ENCODE measurements at regions not wholly inside any gene's neighbourhood (a gene's known extent, or its start where the extent isn't known, plus 50 kb on each side); places are given as distances from the start of the nearest gene placed in this dataset.
"Not testable (repeated sequence)": the region's sequence is repeated elsewhere in the genome, so short reads cannot be mapped to it uniquely, and the experiment has no call there.

DNA sequence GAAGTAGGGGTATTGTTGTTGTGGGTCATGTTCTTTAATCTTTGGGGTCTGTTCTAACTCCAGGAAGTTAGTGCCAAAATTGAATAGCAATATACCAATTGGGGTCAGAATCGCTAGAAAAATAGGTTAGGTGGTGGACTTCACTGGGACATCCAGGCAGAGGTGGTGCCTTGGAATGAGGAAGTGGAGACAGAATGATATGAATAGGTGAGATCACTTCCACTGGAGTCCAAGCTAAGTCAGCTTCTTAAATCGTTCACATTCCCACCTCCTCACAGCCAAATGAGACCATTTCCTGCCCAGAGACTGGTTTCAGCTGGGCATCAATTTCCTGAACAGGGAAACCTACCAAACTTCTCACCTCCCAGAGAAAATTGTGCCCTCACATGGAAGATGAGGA, 137.8 kb upstream of the RAB4A start:
- no peak for DNase-seq (ENCODE audit: low spot score)

DNA sequence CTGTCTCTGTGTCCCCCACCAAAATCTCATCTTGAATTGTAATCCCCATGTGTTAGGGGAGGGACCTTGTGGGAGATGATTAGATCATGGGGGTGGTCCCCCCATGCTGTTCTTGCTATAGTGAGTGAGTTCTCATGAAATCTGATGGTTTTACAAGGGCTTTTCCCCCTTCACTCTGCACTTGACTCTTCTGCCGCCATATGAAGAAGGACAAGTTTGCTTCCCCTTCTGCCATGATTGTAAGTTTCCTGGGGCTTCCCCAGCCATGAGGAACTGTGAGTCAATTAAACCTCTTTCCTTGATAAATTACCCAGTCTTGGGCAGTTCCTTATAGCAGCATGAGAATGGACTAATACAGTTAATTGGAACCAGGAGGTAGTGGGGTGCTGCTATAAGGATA, 137.1 kb upstream of the RAB4A start:
- DNase-seq (ENCODE audit: low spot score): no peak

DNA sequence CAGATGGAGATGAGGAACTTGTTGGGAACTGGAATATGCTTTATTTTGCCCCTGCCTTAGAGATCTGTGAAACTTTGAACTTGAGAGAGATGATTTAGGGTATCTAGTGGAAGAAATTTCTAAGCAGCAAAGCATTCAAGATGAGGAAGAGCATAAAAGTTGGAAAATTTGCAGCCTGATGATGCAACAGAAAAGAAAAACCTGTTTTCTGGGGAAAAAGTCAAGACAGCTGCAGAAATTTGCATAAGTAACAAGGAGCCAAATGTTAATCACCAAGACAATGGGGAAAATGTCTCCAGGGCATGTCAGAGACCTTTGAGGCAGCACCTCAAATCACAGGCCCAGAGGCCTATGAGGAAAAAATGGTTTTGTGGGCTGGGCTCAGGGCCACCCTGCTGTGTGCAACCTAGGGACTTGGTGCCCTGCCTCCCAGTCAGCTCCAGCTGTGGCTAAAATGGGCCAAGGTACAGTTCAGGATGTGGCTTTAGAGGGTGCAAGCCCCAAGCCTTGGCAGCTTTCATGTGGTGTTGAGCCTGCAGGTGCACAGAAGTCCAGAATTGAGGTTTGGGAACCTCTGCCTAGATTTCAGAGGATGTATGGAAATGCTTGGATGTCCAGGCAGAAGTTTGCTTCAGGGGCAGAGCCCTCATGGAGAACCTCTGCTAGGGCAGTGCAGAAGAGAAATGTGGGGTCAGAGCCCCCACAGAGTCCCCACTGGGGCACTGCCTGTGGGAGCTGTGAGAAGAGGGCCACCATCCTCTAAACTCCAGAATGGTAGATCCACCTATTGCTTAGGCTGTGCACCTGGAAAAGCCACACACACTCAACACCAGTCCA, 136.3 kb upstream of the RAB4A start:
- DNase-seq (ENCODE audit: low spot score): not testable (repeated sequence)

DNA sequence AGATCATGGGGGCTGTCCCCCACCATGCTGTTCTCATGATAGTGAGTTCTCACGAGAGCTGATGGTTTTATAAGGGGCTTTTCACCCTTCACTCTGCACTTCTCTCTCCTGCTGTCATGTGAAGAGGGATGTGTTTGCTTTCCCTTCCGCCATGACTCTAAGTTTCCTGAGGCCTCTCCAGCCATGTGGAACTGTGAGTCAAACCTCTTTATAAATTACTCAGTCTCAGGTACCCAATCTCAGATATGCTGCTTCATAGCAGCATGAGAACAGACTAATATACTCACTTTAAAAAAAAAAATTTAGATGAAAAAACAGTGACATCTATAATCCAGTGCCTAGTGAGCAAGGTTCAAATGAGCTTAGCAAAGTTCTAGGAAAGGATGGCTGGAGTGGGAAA, 135.1 kb upstream of the RAB4A start:
- no peak for DNase-seq (ENCODE audit: low spot score)

DNA sequence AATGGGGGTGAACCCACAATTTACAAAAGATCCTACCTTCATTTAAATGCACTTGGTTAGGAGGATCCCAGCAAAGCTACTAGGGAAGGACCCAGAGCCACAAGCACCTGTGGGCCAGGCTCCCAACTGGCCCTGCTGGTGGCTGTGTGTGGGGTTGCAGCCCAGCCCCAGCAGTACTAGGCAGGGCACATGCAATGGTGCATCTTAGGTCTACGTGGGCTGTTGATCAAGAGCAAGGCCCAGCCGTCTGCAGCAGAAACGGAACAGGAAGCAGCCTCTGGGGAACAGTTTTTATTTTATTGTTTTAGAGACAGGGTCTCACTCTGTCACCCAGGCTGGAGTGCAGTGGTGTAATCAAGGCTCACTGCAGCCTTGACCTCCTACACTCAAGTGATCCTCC, 134.1 kb upstream of the RAB4A start:
- no peak for DNase-seq (ENCODE audit: low spot score)

DNA sequence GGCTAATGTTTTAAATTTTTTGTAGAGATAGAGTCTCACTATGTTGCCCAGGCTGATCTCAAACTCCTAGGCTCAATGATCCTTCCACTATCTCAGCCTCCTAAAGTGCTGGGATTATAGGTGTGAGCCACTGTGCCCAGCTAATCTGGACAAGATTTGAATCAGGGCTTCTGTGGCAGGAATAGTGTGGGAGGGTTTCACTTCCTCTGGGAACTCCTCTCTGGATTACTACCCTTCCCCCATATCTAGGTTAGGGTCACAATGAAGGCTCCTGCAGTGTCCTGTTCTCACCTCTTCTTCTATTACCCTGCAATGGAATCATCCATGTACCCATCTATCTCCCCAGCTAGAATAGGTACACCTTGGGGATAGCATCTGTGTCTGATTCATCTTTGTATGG, 133.6 kb upstream of the RAB4A start:
- no peak for DNase-seq (ENCODE audit: low spot score)

DNA sequence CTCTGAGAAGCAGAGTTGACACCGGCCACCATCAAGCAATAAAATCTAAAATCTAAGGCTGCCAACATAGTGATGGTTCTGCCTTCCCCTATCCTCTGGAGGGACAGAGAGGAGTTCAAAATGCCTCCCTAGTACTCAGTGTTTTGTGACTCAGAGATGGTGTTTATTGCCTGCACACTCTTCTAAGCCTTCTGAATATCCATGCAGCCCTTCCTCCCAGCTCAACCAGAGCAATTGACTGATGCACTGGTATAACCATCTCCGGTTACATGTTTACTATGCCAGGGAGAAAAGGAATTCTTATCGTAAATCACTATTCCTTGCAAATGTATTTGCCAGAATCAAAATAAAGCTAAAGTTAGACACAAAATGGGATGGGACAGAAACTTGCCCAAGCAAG, 132.9 kb upstream of the RAB4A start:
- no peak for DNase-seq (ENCODE audit: low spot score)

DNA sequence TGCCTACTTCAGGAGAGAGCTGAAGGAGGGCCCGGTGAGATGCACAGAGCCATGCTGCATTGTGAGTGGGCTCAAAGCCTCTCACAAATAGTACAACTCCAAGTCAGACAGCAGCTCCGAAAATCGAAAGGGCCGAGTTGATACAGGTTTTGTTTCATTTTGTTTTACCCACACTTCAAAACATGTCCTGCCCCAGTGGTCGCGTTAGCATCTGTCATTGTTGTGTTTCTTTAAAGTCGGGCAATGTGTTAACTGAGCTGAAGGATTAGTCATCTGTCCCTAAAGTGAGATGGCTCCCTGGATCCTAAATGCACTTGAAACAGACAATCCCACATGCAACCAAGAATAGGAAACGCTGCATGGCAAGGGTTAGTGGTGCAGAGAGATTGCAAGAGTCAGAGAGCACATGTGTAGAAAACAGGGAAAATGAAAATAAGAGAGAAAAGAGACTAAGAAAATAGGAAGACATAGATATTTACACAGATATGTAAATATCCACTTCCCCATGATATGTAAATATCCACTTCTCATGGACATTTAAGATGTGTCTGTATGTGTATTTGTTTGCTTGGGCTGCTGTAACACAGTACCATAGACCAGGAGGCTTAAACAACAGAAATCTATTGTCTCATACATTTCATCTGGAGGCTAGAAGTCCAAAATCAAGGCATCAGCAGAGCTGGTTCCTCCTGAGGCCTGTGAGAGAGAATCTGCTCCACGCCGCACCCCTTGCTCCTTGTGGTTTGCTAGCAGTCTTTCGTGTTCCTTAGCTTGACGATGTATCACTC, 131.4 kb upstream of the RAB4A start:
- DNase-seq (ENCODE audit: low spot score): no peak

DNA sequence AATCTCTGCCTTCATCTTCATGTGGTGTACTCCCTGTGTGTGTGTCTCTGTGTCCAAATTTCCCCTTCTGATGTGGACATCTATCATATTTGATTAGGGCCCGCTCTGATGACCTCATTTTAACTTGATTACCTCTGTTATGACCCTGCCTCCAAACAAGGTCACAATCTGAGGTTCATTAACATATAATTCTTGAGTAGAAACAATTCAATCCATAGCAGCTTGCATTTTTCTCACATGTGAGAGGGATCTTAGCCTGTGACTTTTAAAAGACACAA, 130.9 kb upstream of the RAB4A start:
- DNase-seq (ENCODE audit: low spot score): no peak

DNA sequence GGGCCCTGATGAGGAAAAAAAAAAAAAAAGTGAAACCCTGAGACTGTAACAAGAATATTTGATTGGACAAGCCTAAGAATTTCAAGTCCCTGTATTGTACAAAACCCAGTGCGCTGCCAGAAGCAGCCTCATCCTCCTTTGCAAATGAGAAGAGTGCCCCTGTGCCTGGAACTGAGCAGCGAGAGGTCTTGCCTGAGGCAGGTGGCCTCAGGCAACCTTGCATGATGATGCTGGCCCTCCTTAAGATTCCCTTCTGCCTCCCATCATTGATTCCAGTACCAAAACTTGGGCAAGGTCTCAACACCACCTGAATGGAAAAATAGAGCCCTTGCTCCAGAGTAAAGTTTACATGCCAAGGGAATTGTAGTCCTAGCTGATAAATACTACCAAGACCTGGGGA, 129.6 kb upstream of the RAB4A start:
- DNase-seq (ENCODE audit: low spot score): no peak

DNA sequence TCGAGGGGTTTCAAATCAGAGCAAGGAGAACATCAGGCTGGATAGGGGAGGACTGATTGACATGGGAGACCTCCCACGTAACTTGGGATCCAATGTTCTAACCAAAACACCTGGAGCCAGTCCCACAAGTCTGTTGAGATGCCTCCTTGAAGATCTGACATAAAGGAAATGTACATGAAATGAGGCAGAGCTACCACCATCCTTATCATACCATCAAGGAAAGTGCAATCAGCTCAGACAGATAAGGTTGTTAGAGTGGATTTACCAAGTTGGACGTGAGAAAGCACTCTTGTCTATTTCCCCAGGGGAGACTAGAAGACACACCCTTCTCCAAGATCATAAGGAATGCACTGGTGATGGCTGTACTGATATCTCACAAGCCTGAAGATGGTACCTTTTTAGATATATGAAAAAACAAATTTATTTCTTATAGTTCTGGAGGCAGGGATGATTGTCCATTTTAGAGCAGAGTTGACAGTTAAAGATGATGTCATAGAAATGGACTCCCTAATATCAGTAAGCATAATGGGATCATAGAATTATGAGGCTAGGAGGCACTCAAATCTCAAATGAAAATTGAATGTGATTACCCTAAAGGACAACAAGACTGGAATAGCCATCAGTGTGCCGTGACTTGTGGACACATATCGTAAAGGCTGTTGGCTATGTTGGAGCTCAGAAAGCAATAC, 129.1 kb upstream of the RAB4A start:
- no peak for DNase-seq (ENCODE audit: low spot score)

DNA sequence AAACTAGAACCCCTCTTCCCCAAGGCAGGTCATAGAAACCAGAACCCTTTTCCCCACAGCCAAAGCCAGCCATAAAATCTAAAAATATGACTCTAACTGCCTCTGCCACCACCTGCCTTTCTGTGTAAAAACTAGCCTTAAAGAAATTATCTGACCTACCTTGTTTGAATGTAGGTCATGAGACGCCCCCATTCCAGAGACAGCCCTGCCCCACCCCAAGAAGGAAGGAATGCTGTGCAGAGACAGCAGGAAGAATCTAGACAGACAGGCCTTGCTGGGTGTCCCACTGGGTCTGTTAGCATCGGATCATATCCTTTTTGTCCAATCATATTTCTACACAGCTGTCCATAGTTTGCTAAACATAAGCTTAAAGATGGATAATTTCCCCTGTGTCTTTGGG, 128.4 kb upstream of the RAB4A start:
- no peak for DNase-seq (ENCODE audit: low spot score)

DNA sequence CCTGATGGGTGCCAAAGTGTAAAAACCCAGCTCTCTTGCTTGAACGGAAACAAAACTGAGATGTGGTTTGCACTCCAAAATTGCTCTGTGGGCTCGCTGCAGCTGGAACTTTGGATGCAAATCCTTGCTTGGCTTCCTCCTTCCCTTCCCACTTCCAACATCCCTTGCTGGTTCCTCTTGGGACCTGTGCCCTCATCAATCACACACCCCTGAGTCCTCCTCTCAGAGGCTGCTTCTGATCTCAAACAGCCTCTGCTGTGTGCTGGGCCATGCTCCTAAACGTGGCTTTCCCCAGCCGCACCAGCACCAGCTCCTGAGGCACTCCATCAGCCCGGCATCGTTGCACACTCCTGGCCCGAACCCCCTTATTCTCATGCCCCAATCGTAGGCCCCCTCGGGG, 124.3 kb upstream of the RAB4A start:
- no peak for DNase-seq (ENCODE audit: low spot score)

DNA sequence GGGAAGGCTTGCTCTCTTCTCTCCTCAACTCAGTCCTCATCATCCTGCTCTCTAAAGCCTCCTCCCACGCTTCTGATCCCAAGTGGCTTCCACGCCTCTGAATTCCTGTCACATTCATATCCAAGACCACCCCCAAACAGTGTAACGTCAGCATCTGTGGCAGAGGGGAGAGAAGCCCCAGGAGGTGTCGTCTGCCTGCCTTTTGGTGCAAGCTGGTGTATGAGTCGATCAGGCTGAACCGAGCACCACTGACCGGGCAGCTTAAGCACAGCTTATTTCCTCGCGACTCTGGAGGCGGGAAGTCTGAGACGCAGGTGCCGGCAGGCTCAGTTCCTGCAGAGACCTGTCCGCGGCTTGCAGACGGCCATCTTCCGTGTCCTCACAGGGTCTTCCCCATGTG, 123.8 kb upstream of the RAB4A start:
- DNase-seq (ENCODE audit: low spot score): no peak

DNA sequence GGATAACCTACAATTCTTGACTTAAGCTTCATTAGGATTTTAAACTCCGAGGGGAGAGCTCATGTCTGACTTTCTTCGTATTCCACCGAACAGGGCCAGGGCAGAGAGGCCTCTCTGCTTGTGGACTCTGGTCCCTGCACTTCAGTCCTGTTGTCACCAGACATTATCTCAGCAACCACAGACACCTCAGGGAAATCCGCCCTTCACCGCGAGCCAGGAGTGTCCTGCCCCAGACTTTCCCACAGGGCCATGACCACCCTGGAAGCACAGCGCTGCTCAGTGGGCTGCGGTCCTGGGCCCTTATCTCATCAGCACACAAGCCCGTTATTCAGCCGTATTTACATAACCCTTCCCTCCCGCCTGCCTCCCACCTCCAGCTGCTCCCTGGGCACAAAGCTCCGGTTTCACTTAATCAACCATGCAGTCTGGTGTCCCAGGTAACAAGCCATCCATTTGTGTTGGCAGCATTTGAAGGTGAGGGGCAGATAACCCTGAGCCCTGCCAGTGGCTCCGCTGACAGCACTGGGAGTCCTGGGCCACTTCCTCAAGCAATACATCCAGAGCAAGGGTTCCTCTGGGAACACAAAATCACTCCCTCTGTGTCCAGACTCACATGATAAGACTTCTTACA, 122.8 kb upstream of the RAB4A start:
- no peak for DNase-seq (ENCODE audit: low spot score)

DNA sequence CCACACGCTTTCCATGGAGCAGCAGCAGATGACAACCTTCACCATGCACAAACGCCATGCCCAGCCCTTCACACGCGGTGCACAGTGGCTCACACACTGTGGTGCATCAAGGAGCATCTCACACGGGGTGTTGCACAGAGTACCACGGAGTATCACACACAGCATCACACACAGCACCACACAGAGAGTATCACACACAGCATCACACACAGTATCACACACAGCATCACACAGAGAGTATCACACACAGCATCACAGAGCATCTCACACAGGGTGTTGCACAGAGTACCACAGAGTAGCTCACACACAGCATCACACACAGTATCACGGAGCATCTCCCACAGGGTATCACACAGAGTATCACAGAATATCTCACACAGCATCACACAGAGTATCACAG, 122.2 kb upstream of the RAB4A start:
- DNase-seq (ENCODE audit: low spot score): no peak

DNA sequence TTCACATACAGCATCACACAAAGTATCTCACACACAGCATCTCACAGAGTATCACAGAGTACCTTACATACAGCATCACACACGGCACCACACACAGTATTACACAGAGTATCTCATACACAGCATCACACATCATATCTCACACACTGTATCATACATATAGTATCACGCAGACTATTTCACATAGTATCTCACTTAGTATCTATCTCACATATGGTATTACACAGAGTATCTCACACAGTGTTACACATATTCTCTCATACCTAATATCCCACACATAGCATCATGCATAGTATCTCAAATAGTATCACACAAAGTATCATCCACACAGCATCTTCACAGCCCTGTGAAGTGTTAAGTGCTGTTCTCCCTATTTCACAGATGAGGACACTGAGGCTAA, 121.5 kb upstream of the RAB4A start:
- no peak for DNase-seq (ENCODE audit: low spot score)

DNA sequence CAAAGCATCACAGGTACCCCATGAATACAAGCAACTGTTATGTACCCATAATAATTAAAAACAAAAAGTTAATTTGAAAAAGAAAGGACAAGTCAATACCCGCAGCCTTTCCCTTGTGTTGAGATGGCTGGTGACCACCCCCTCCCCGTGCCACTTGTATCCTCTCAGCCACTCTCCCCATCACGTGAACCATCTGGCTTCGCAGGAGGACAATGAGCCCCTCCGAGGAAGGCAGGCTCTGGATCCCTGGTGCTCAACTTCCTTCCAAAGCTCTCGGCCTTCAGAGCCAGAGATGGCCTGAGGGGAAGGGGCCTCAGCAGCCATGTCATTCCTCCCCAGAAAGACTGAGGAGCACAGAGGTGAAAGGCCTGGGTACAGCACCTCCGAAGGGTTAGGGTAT, 120.4 kb upstream of the RAB4A start:
- no peak for DNase-seq (ENCODE audit: low spot score)

DNA sequence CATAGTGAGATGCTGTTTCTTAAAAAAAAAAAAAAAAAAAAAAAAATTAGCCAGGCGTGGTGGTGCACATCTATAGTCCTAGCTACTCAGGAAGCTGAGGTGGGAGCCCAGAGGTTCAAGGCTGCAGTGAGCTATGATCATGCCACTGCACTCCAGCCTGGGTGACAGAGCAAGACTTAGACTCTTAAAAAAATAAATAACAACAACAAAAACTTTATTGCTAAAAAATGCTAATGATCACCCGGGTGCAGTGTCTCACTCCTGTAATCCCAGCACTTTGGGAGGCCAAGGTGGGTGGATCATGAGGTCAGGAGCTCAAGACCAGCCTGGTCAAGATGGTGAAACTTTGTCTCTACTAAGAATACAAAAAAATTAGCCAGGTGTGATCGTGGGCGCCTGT, 119.5 kb upstream of the RAB4A start:
- DNase-seq (ENCODE audit: low spot score): not testable (repeated sequence)

DNA sequence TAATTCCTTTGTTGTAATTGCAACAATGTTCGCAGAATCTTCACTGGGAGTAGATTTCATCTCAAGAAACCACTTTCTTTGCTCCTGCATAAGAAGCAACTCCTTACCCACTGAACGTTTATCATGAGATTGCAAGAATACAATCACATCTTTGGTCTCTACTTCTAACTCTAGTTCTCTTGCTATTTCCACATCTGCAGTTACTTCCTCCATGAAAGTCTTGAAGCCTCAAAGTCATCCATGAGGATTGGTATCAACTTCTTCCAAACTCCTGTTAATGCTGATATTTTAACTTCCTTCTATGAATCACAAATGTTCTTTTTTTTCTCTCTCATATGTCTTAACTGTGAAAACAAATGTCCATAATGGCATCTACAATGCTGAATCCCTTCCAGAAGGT, 118.6 kb upstream of the RAB4A start:
- no peak for DNase-seq (ENCODE audit: low spot score)

DNA sequence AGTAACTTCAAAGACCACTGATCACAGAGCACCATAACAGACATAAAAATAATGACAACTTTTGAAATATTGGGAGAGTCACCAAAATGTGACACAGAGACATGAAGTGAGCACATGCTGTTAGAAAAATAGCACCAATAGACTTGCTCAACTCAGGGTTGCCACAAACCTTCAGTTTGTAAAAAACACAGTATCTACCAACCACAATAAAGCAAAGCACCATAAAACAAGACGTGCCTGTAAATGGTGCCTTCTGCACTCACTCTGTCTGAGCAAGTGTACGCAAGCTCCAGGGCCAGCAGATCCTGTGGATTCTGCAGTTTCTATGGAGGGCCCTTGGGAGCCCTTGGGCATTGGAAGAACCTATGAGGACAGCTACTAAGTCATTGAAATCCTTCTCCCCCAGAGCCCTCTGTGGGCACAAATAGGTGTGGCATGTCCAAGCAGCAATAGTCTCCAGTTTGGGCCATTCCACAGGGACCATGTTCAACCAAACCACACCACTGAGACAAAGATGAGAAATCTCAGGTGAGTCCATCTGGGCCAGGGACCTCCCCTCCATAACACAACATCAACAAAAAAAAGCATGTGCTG, 116.9 kb upstream of the RAB4A start:
- DNase-seq (ENCODE audit: low spot score): no peak

DNA sequence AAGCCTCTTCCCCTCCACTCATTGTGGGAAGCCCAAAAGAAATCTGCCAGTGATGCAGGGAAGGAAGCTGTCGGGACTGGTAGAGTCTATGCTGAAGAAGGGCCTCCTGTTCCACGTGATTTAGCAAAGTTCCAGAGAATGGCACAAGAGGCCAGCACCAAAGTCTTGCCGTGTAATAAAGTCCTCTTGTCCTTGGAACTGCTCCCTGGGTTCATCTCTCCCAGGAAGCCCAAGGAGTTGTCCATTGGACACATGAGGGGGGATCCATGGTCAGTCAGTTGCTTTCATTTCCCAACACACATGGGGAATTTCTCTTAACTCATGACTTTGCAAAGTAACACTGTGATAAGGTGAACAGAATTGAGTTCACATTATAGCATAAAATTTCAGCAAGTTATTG, 116.1 kb upstream of the RAB4A start:
- DNase-seq (ENCODE audit: low spot score): no peak
